ENCODE measurements at regions not wholly inside any gene's neighbourhood (a gene's known extent, or its start where the extent isn't known, plus 50 kb on each side); places are given as distances from the start of the nearest gene placed in this dataset.

DNA sequence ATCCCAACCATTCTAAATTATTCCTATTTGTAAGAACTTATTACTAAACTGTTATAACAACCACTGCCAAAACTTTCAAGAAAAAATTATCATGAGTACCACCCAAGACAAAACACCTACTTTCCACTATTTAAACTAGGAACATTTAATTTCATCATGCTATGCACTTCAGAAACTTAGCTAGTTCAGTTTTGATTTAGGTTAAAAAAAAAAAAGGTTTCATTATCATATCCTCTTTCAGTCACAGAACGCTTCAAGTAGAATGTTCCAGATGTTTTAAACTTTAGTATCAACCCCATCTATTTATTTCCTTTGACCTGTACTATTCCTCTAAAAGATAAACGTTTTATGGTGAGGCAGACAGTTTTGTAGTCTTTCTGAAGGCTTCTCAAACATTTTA is 117.0 kb upstream of the RBMY1B start (continued):
- TF ChIP-seq, protein P1, sequence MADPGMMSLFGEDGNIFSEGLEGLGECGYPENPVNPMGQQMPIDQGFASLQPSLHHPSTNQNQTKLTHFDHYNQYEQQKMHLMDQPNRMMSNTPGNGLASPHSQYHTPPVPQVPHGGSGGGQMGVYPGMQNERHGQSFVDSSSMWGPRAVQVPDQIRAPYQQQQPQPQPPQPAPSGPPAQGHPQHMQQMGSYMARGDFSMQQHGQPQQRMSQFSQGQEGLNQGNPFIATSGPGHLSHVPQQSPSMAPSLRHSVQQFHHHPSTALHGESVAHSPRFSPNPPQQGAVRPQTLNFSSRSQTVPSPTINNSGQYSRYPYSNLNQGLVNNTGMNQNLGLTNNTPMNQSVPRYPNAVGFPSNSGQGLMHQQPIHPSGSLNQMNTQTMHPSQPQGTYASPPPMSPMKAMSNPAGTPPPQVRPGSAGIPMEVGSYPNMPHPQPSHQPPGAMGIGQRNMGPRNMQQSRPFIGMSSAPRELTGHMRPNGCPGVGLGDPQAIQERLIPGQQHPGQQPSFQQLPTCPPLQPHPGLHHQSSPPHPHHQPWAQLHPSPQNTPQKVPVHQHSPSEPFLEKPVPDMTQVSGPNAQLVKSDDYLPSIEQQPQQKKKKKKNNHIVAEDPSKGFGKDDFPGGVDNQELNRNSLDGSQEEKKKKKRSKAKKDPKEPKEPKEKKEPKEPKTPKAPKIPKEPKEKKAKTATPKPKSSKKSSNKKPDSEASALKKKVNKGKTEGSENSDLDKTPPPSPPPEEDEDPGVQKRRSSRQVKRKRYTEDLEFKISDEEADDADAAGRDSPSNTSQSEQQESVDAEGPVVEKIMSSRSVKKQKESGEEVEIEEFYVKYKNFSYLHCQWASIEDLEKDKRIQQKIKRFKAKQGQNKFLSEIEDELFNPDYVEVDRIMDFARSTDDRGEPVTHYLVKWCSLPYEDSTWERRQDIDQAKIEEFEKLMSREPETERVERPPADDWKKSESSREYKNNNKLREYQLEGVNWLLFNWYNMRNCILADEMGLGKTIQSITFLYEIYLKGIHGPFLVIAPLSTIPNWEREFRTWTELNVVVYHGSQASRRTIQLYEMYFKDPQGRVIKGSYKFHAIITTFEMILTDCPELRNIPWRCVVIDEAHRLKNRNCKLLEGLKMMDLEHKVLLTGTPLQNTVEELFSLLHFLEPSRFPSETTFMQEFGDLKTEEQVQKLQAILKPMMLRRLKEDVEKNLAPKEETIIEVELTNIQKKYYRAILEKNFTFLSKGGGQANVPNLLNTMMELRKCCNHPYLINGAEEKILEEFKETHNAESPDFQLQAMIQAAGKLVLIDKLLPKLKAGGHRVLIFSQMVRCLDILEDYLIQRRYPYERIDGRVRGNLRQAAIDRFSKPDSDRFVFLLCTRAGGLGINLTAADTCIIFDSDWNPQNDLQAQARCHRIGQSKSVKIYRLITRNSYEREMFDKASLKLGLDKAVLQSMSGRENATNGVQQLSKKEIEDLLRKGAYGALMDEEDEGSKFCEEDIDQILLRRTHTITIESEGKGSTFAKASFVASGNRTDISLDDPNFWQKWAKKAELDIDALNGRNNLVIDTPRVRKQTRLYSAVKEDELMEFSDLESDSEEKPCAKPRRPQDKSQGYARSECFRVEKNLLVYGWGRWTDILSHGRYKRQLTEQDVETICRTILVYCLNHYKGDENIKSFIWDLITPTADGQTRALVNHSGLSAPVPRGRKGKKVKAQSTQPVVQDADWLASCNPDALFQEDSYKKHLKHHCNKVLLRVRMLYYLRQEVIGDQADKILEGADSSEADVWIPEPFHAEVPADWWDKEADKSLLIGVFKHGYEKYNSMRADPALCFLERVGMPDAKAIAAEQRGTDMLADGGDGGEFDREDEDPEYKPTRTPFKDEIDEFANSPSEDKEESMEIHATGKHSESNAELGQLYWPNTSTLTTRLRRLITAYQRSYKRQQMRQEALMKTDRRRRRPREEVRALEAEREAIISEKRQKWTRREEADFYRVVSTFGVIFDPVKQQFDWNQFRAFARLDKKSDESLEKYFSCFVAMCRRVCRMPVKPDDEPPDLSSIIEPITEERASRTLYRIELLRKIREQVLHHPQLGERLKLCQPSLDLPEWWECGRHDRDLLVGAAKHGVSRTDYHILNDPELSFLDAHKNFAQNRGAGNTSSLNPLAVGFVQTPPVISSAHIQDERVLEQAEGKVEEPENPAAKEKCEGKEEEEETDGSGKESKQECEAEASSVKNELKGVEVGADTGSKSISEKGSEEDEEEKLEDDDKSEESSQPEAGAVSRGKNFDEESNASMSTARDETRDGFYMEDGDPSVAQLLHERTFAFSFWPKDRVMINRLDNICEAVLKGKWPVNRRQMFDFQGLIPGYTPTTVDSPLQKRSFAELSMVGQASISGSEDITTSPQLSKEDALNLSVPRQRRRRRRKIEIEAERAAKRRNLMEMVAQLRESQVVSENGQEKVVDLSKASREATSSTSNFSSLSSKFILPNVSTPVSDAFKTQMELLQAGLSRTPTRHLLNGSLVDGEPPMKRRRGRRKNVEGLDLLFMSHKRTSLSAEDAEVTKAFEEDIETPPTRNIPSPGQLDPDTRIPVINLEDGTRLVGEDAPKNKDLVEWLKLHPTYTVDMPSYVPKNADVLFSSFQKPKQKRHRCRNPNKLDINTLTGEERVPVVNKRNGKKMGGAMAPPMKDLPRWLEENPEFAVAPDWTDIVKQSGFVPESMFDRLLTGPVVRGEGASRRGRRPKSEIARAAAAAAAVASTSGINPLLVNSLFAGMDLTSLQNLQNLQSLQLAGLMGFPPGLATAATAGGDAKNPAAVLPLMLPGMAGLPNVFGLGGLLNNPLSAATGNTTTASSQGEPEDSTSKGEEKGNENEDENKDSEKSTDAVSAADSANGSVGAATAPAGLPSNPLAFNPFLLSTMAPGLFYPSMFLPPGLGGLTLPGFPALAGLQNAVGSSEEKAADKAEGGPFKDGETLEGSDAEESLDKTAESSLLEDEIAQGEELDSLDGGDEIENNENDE (IDR thresholded peaks at IDR 0.05; ENCODE audit: insufficient replicate concordance, low read length): no peak
- no peak for TF ChIP-seq SIRT6 (IDR thresholded peaks at IDR 0.05; ENCODE audit: low read length)
- TF ChIP-seq JUN (IDR thresholded peaks at IDR 0.05; ENCODE audit: low read depth, low read length): no peak
